LoVo (cell line): ENCODE measurements at regions not wholly inside any gene's neighbourhood (a gene's known extent, or its start where the extent isn't known, plus 50 kb on each side); places are given as distances from the start of the nearest gene placed in this dataset.
"Not testable (repeated sequence)": the region's sequence is repeated elsewhere in the genome, so short reads cannot be mapped to it uniquely, and the experiment has no call there.

Experiments
- DNase-seq: peaks from one replicate; pipeline ENCODE4 v3.0.0-alpha.2; 2016; ENCODE audit warnings: low spot score

- DNase-seq = no peak
These were observed 187.8 kb upstream of the LHX8 start for GRCh38 chr1:74946388-74946787.

- DNase-seq = not testable (repeated sequence)
These were observed 184.8 kb upstream of the LHX8 start for GRCh38 chr1:74949348-74949747.

DNA sequence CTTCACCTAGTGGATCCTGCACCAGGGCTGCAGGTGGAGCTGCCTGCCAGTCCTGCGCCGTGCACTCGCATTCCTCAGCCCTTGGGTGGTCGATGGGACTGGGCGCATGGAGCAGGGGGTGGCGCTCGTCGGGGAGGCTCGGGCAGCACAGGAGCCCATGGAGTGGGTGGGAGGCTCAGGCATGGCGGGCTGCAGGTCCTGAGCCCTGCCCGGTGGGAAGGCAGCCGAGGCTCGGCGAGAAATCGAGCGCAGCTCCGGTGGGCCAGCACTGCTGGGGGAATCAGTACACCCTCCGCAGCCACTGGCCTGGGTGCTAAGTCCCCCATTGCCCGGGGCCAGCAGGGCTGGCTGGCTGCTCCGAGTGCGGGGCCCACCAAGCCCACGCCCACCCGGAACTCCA is 182.2 kb upstream of the LHX8 start:
- DNase-seq = not testable (repeated sequence)

DNA sequence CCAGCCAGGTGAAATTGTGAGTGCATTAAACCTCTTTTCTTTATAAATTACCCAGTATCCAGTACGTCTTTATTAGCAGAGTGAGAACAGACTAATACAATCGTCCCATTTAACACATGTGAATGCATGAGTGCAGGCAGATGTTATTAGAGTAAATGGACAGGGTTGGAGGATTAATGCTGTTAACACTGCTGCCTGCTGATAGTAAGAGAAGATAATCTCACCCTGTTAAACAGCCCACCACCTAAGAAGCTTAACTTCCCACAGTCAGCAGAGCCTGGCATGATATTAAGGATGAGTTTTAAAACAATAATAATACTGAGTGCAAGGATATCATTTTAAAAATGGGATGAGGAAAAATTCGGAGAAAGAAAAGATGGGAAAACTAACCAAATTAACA is 181.4 kb upstream of the LHX8 start:
- no peak for DNase-seq

DNA sequence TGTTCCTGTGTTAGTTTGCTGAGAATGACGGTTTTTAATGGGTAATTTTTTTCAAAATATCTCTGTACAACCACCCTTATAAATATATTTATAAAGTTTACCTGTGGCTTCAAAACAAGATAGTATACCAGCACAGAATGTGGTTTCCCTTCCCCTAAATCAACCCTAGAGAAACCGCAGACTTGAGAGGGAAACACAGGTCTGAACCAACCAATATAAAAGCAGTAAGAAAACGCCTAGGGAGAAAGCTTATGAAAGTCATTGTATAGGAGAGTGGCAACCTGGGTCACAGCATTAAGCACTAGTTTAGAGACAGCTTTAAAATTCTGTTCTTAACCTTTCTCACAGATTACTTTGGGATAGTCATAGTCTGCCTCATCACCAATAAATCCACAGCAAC is 180.6 kb upstream of the LHX8 start:
- DNase-seq = no peak

GRCh38 chr1:74963120-74963519 is 171.1 kb upstream of the LHX8 start:
- no peak for DNase-seq

- DNase-seq = no peak
These were observed 169.6 kb upstream of the LHX8 start for GRCh38 chr1:74964508-74965102.

DNA sequence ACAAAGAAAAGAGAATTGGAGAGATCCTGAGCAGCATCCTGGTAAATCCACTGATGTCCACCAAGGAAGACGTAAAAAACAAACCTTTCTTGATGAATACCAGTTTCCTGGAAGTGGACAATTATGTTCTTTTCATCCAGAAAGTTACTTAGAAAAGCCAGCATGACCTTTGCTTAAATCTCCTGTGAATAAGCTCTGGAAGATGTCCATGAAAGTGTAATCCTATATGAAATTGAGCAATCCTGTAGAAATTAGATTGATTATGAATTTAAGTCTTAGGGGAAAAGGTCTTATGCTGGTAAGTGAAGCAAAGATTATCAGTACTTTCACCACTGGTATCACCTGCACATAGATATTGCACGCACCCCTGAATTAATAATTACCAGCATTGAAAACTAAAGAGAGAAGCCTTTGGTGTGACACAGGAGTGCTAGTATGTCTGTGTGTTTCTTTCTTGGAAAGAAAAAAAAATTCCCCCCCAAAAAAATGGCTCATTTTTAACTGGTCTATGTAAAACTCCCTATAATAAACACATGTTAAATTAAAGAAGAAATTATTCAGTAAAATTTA is 164.5 kb upstream of the LHX8 start:
- DNase-seq = no peak

DNA sequence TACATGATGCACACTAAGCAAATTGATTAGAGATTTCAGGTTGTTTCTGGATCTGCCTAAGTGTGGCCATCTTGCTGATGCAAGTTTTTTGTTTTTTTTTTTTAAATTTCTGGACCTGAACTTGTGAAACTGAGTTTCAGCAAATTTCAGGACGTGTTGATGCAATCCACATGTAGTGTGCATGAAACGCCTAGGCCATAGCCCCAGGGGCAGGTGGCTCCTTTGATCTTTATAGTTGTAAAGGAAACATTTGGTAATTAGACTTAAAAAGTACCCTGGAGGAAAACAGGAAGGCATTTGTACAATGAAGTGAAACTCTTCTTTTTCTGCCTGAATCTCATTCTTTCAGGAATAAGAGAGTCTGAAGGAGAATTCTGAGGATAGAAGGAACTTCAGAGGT is 162.2 kb upstream of the LHX8 start:
- no peak for DNase-seq

- no peak for DNase-seq
These were observed 157.7 kb upstream of the LHX8 start for GRCh38 chr1:74976491-74976890.

DNA sequence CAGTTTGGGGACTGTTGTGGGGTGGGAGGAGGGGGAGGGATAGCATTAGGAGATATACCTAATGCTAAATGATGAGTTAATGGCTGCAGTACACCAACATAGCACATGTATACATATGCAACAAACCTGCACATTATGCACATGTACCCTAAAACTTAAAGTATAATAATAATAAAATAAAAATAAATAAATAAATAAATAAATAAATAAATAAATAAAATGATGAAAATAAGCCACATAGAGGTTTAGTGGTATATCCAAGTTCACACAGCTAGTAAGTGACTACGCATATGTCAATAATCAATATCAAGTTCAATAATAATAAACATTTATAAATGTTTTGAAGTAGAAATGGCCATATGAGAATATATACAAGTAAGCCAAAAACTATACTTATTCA is 141.7 kb upstream of the LHX8 start:
- DNase-seq = not testable (repeated sequence)

GRCh38 chr1:74995821-74996220 is 138.4 kb upstream of the LHX8 start:
- DNase-seq = no peak

- DNase-seq = no peak
These were observed 123.6 kb upstream of the LHX8 start for GRCh38 chr1:75010547-75010946.

GRCh38 chr1:75014250-75014649 is 119.9 kb upstream of the LHX8 start:
- DNase-seq = no peak

GRCh38 chr1:75023005-75023404 is 111.2 kb upstream of the LHX8 start:
- DNase-seq = no peak

DNA sequence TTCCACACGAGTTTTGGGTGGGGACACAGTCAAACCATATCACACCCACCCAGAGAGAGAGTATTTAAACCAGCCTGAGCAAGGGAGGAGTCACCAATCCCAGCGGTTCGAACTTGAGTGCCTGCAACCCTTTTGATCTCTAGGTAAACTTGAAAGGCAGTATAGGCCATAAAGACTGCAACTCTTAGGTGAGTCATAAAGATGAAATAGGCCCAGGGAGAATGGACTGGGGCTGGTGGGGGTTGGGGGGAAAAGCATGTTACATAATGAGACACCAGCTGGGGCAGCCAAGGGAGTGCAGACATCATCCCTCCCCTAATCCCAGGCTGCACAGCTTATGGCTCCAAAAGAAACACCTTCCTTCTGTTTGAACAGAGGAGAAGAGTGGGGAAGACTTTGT is 99.8 kb upstream of the LHX8 start:
- no peak for DNase-seq

DNA sequence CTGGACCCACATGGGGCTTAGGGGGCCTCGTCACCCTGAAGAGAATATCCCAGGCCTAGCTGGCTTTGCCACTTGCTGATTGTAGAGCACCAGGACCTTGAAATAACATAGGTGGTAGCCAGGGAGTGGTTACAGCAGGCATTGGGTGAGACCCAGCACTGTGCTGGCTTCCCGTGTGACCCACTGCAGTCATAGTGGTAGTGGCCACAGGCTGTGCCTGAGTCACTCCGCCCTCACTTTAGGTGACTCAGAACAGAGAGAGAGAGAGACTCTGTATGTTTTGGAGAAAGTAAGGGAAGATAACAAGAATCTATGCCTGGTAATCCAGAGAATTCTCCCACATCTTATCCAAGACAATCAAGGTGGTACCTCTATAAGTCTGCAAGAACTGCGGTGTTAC is 98.7 kb upstream of the LHX8 start:
- no peak for DNase-seq

DNA sequence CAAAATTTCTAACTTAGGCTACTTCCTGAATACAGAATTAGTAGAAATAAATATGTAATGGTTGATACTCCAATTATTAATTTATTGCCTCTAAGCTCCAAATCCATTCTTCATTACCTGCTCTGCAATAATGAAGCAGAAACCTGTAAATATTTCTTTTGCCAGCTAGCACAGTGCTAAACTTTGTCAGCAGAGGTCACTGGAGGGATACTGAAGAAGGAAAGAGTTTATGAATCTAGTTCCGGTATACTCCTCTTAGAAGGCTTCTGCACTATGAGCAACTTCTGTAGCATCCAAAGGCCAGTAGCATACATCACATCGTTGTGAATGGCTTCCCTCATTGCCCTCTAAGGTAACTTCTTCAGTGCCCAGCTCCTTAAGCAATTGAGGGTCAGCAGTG is 81.0 kb upstream of the LHX8 start:
- no peak for DNase-seq

- DNase-seq = no peak
These were observed 75.8 kb upstream of the LHX8 start for GRCh38 chr1:75058424-75058823.

- no peak for DNase-seq
These were observed 72.1 kb upstream of the LHX8 start for GRCh38 chr1:75062111-75062510.

DNA sequence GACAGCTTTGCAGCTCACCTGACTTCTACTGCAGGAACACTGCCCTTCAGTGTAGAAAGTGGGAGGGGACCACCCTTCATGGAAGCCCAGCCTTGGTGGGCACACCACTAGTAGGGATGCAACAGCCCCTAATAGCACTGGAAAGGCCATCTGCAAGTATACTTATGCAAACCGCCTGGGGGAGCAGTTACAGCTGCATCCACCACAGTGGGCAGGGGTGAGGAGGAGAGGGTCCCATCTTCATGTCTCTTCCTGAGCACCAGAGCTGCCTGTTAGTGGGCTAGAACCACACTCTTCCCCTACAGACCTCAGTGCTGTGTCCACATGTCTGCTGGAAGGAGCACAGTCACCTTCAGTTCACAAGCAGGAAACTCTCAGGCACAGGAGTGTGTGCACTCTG is 66.2 kb upstream of the LHX8 start:
- no peak for DNase-seq

DNA sequence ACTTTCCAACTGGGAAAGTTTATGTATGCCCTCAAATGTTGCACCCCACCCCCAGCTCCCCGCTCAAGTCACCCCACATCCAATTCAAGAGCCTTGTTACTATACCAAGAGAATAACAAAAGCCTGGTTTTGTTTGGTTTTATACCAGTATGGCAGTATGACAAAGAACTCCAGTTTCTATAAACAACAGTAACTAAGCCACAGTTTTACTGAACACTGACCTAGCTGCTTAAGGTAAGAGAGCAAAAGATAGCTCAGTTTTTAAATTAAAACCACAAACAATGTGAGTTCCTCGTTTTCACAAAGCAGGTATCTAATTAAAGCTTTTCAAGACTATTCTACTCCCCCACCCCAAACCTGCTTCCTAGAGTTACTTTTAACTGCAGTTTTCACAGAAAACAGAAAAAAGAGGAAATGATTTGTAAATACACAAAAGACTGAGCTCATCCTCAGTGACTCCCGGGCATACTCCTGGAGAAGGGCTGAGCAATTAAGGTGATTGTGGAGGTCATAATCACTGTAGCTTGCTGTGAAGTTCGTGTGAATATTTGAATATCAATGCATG is 59.3 kb upstream of the LHX8 start:
- DNase-seq = no peak

GRCh38 chr1:75079538-75080290 is 54.5 kb upstream of the LHX8 start:
- DNase-seq = no peak
